HCT116 (cell line): ENCODE measurements at regions not wholly inside any gene's neighbourhood (a gene's known extent, or its start where the extent isn't known, plus 50 kb on each side); places are given as distances from the start of the nearest gene placed in this dataset.

Experiments
- ATAC-seq: fragments of 200-7000 bp; cut with Tn5 transposase; 2 replicates; pipeline ENCODE4 v1.9.1; 2020; ENCODE audit warnings: mild to moderate bottlenecking, moderate library complexity
- BruUV-seq: library from RNA; stranded (reverse); fragments of 400-500 nt; replicated peaks from 2 replicates; lab custom pipeline; 2021; lab: Mats Ljungman, UMichigan
- CTCF ChIA-PET: fragments of 300-600 bp; sonication (Branson Sonifier 250); formaldehyde crosslinking; loops from one replicate; lab custom pipeline; 2021; ENCODE audit warnings: antibody characterized with exemption; lab: Charles Lee
- POLR2A ChIA-PET: fragments of 300-600, 350-600 bp; sonication (Branson Sonifier 250); formaldehyde crosslinking; loops from one replicate; lab custom pipeline; 2021; ENCODE audit warnings: antibody characterized with exemption; lab: Charles Lee
- RAD21 ChIA-PET, 2 experiments: fragments of 300-600 bp; sonication (Branson Sonifier 250); formaldehyde crosslinking; loops; one replicate each; lab custom pipeline; 2023; ENCODE audit warnings: low total read pairs in 2 of 2; ENCODE audit not compliant: uncharacterized antibody in 2 of 2, unreplicated experiment in 2 of 2, low non-redundant PET in 1 of 2; lab: Charles Lee
- DNase-seq: peaks from one replicate; pipeline ENCODE4 v3.0.0-alpha.2; 2010; ENCODE audit warnings: low read depth, low spot score
- H2AFZ ChIP-seq: fragments of 200-600 bp; shearing (Covaris generic), sonication (generic); 2 replicates; pipeline ENCODE4 v1.6.1; 2017; ENCODE audit warnings: low read depth, mixed run types, mixed read lengths, antibody characterized with exemption, low read length; ENCODE audit not compliant: poor library complexity, severe bottlenecking
- H3K27ac ChIP-seq: 2 replicates; pipeline ENCODE4 v1.5.1; 2012; ENCODE audit warnings: low read depth, low read length
- H3K27me3 ChIP-seq: fragments of 200-600 bp; sonication (generic); 2 replicates; pipeline ENCODE4 v1.6.1; 2016; ENCODE audit warnings: mixed run types, low read length, mixed read lengths; ENCODE audit not compliant: insufficient read depth
- H3K36me3 ChIP-seq, 2 experiments: fragments of 200-500 bp in 1 of 2; fragments of 200-600 bp in 1 of 2; sonication (Bioruptor generic) in 1 of 2; sonication (generic) in 1 of 2; 2 replicates each; pipeline versions ENCODE4 v1.5.1 to v1.6.1; 2014 to 2016; ENCODE audit warnings: low read length in 2 of 2, inconsistent platforms in 1 of 2, mixed read lengths in 1 of 2, mixed run types in 1 of 2; ENCODE audit not compliant: insufficient read depth in 2 of 2, control insufficient read depth in 1 of 2
- H3K4me1 ChIP-seq, 2 experiments: fragments of 200-600 bp in 1 of 2; sonication (generic) in 1 of 2; 2 replicates each; pipeline versions ENCODE4 v1.5.1 to v1.6.1; 2012 to 2017; ENCODE audit warnings: low read length in 2 of 2, inconsistent platforms in 1 of 2, mild to moderate bottlenecking in 1 of 2, mixed read lengths in 1 of 2, mixed run types in 1 of 2, moderate library complexity in 1 of 2; ENCODE audit not compliant: insufficient read depth in 2 of 2, control insufficient read depth in 1 of 2
- H3K4me2 ChIP-seq: fragments of 200-600 bp; sonication (generic); 2 replicates; pipeline ENCODE4 v1.6.1; 2017; ENCODE audit warnings: mixed run types, low read length, mixed read lengths
- H3K4me3 ChIP-seq, 2 experiments: fragments of 200-600 bp in 1 of 2; sonication (generic) in 1 of 2; replicated peaks in 1 of 2; 2 replicates each; pipeline ENCODE4 v1.5.1; 2011 to 2016; ENCODE audit warnings: low read length in 2 of 2, control low read depth in 1 of 2, low read depth in 1 of 2, mild to moderate bottlenecking in 1 of 2, mixed read lengths in 1 of 2, mixed run types in 1 of 2
- H3K79me2 ChIP-seq: fragments of 200-600 bp; sonication (generic); 2 replicates; pipeline ENCODE4 v1.6.1; 2017; ENCODE audit warnings: mild to moderate bottlenecking, mixed run types, low read length, moderate library complexity, mixed read lengths; ENCODE audit not compliant: insufficient read depth
- H3K9ac ChIP-seq: fragments of 200-600 bp; sonication (generic); 2 replicates; pipeline ENCODE4 v1.6.1; 2016; ENCODE audit warnings: low read length, mixed read lengths
- H3K9me2 ChIP-seq: fragments of 200-600 bp; sonication (generic), shearing (Covaris generic); 2 replicates; pipeline ENCODE4 v1.6.1; 2017; ENCODE audit warnings: mixed run types, mild to moderate bottlenecking, moderate library complexity; ENCODE audit not compliant: insufficient read depth
- H3K9me3 ChIP-seq, 2 experiments: fragments of 200-500 bp in 1 of 2; fragments of 200-600 bp in 1 of 2; sonication (Bioruptor generic) in 1 of 2; sonication (generic) in 1 of 2; 2 replicates each; pipeline ENCODE4 v1.6.1; 2014 to 2017; ENCODE audit warnings: low read length in 2 of 2, mixed read lengths in 2 of 2, inconsistent platforms in 1 of 2, low read depth in 1 of 2, mild to moderate bottlenecking in 1 of 2, mixed run types in 1 of 2, moderate library complexity in 1 of 2; ENCODE audit not compliant: control insufficient read depth in 1 of 2, insufficient read depth in 1 of 2
- H4K20me1 ChIP-seq: fragments of 200-600 bp; sonication (generic), shearing (Covaris generic); 2 replicates; pipeline ENCODE4 v1.6.1; 2017; ENCODE audit warnings: mixed run types, mild to moderate bottlenecking, moderate library complexity; ENCODE audit not compliant: insufficient read depth
- CTCF ChIP-seq, 3 experiments: fragments of 200-600 bp in 1 of 3; sonication (generic) in 1 of 3; IDR thresholded peaks in 2 of 3; conservative IDR thresholded peaks in 1 of 3; 2 replicates each; pipeline ENCODE4 v1.5.1; 2012 to 2017; ENCODE audit warnings: low read depth in 2 of 3, low read length in 2 of 3, antibody characterized with exemption in 1 of 3, borderline replicate concordance in 1 of 3, control low read depth in 1 of 3, mild to moderate bottlenecking in 1 of 3, mixed read lengths in 1 of 3, mixed run types in 1 of 3, moderate library complexity in 1 of 3; ENCODE audit not compliant: insufficient read depth in 1 of 3
- EGR1 ChIP-seq: IDR thresholded peaks from 2 replicates; pipeline ENCODE4 v1.6.1; 2012; ENCODE audit warnings: low read depth
- EZH2 ChIP-seq: fragments of 200-600 bp; sonication (generic); IDR thresholded peaks from 2 replicates; pipeline ENCODE4 v1.6.1; 2017; ENCODE audit warnings: antibody characterized with exemption, mixed run types
- POLR2AphosphoS5 ChIP-seq: IDR thresholded peaks from 2 replicates; pipeline ENCODE4 v1.6.1; 2011; ENCODE audit warnings: mild to moderate bottlenecking, low read depth, low read length, moderate library complexity
- REST ChIP-seq: IDR thresholded peaks from 2 replicates; pipeline ENCODE4 v1.6.1; 2012; ENCODE audit warnings: low read depth
- YY1 ChIP-seq: IDR thresholded peaks from 2 replicates; pipeline ENCODE4 v1.6.1; 2011; ENCODE audit warnings: low read length, low read depth, moderate library complexity, mild to moderate bottlenecking; ENCODE audit not compliant: insufficient replicate concordance; ENCODE audit errors: extremely low read depth
- ZBTB33 ChIP-seq: IDR thresholded peaks from 2 replicates; pipeline ENCODE4 v1.6.1; 2011; ENCODE audit warnings: mild to moderate bottlenecking, low read length, moderate library complexity; ENCODE audit not compliant: insufficient replicate concordance; ENCODE audit errors: extremely low read depth
- intact Hi-C: fragments of 100-400 bp; cut with micrococcal nuclease; formaldehyde crosslinking; loops from 2 replicates; pipeline ENCODE4 v1.10.0; 2022

GRCh38 chr1:168989985-168990384 is 116.5 kb upstream of the ATP1B1 start:
- CTCF ChIA-PET: no interaction called here
- no peaks in the 10 kb centered on the region for H3K36me3 ChIP-seq
- H3K9ac ChIP-seq: no peak overlapping the region
- no peak overlapping the region for H3K27ac ChIP-seq
- H3K27me3 ChIP-seq: no peaks in the 10 kb centered on the region
- no TSS peak for BruUV-seq
- RAD21 ChIA-PET: no interaction called here
- H3K79me2 ChIP-seq: no peaks in the 10 kb centered on the region
- ATAC-seq (no peak), DNase-seq (no peak)
- H3K9me3 ChIP-seq: no peaks in the 10 kb centered on the region
- no peaks in the 10 kb centered on the region for H3K4me1 ChIP-seq
- intact Hi-C loops: no loop called here
- no peak overlapping the region for H3K4me3 ChIP-seq
- H4K20me1 ChIP-seq: no peaks in the 10 kb centered on the region
- no peaks in the 10 kb centered on the region for H3K9me2 ChIP-seq
- TF ChIP-seq REST (no peak), YY1 (no peak), EGR1 (no peak), POLR2AphosphoS5 (no peak), CTCF (IDR thresholded peaks at IDR 0.05 in 2 of 3, conservative IDR thresholded peaks at IDR 0.05 in 1 of 3; ENCODE audit: borderline replicate concordance in 1 of 3, insufficient read depth in 1 of 3, low read depth in 2 of 3, low read length in 2 of 3) (no peak), ZBTB33 (no peak), EZH2 (no peak)
- POLR2A ChIA-PET: no interaction called here
- H2AFZ ChIP-seq: no peak overlapping the region
- no peak overlapping the region for H3K4me2 ChIP-seq
